ENCODE measurements at regions not wholly inside any gene's neighbourhood (a gene's known extent, or its start where the extent isn't known, plus 50 kb on each side); places are given as distances from the start of the nearest gene placed in this dataset.

GRCh38 chr12:74817499-74817898 is 279.9 kb downstream of the ATXN7L3B start:
- DNase-seq = no peak

GRCh38 chr12:74818412-74818811 is 280.8 kb downstream of the ATXN7L3B start:
- no peak for DNase-seq

- no peak for DNase-seq
Measured at GRCh38 chr12:74820324-74820723, 282.7 kb downstream of the ATXN7L3B start.

GRCh38 chr12:74836567-74836966 is 298.9 kb downstream of the ATXN7L3B start:
- no peak for DNase-seq

GRCh38 chr12:74846116-74846515 is 308.5 kb downstream of the ATXN7L3B start:
- DNase-seq = no peak

- DNase-seq = no peak
Measured at GRCh38 chr12:74847169-74847568, 309.5 kb downstream of the ATXN7L3B start.

- no peak for DNase-seq
Measured at GRCh38 chr12:74848006-74848405, 310.4 kb downstream of the ATXN7L3B start.

GRCh38 chr12:74849801-74850200 is 312.2 kb downstream of the ATXN7L3B start:
- no peak for DNase-seq

GRCh38 chr12:74871817-74872216 is 334.2 kb downstream of the ATXN7L3B start:
- DNase-seq = no peak

GRCh38 chr12:74885775-74886174 is 323.9 kb downstream of the KCNC2 start:
- DNase-seq = no peak

- DNase-seq = peak; percentile 37
Measured at GRCh38 chr12:74889073-74889472, 320.6 kb downstream of the KCNC2 start.

- peak; percentile 16 for DNase-seq
Measured at GRCh38 chr12:74889563-74890236, 319.9 kb downstream of the KCNC2 start.

GRCh38 chr12:74890237-74890599 is 319.4 kb downstream of the KCNC2 start:
- DNase-seq = peak; percentile 75

GRCh38 chr12:74891083-74891668 is 318.5 kb downstream of the KCNC2 start:
- no peak for DNase-seq

- DNase-seq = no peak
Measured at GRCh38 chr12:74892057-74892633, 317.5 kb downstream of the KCNC2 start.

- DNase-seq = no peak
Measured at GRCh38 chr12:74896186-74896585, 313.5 kb downstream of the KCNC2 start.

GRCh38 chr12:74897425-74898211 is 312.0 kb downstream of the KCNC2 start:
- no peak for DNase-seq

- no peak for DNase-seq
Measured at GRCh38 chr12:74899031-74899829, 310.4 kb downstream of the KCNC2 start.

GRCh38 chr12:74900232-74900631 is 309.4 kb downstream of the KCNC2 start:
- no peak for DNase-seq

- no peak for DNase-seq
Measured at GRCh38 chr12:74903522-74903921, 306.1 kb downstream of the KCNC2 start.

- no peak for DNase-seq
Measured at GRCh38 chr12:74906224-74906623, 303.4 kb downstream of the KCNC2 start.

- no peak for DNase-seq
Measured at GRCh38 chr12:74910831-74911230, 298.8 kb downstream of the KCNC2 start.

- no peak for DNase-seq
Measured at GRCh38 chr12:74914378-74914777, 295.3 kb downstream of the KCNC2 start.

Measured in activated CD4-positive, alpha-beta T cell treated with anti-CD3 and anti-CD28 coated beads, Interleukin-2, Interleukin-6, amounts not matched to agents 100 ng/mL and 50 ng/mL, durations not matched to agents 16 hours and 8 hours (primary cell).